ENCODE measurements at regions not wholly inside any gene's neighbourhood (a gene's known extent, or its start where the extent isn't known, plus 50 kb on each side); places are given as distances from the start of the nearest gene placed in this dataset.
"Not testable (repeated sequence)": the region's sequence is repeated elsewhere in the genome, so short reads cannot be mapped to it uniquely, and the experiment has no call there.

DNA sequence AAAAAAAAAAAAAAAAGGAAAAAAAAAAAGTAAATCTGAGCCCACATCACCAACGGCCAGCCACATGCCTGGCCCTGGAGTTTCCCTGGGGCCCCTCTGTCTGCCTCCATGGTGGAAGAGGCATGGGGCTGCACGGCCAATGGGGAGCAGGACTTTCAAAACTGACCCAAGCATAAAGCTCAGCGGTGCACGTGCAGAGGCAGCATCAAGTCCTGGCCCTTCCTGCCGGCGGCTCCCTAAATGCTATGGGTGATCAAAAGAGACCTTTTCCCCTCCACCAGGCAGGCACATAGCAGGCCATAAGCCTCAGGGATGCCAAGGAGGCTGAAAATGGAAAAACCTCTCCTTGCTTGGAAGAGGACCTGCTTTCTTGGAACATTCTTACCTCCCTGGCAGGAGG, 94.3 kb downstream of the OAT start:
- no peak for DNase-seq

DNA sequence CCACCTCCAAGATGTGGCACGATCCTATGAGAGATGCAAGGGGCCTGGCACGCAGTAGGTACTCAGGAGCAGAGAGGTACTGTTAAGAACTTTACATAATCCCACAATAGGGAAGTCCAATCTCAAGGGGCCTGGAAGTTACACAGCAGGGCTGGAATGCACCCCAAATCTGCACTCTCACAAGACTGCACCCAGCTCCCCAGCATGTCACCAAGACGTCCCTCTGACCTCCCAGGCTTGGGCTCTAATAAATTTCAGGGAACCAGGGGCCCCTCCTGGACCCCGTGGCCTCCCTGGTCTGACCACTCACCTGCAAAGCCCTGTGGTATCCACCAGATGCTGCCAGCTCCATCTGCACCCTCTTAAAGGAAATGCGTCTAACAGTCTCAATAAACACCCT, 94.9 kb downstream of the OAT start:
- DNase-seq: no peak

- DNase-seq: no peak
Measured at GRCh38 chr10:124323111-124323725, 95.5 kb downstream of the OAT start.

DNA sequence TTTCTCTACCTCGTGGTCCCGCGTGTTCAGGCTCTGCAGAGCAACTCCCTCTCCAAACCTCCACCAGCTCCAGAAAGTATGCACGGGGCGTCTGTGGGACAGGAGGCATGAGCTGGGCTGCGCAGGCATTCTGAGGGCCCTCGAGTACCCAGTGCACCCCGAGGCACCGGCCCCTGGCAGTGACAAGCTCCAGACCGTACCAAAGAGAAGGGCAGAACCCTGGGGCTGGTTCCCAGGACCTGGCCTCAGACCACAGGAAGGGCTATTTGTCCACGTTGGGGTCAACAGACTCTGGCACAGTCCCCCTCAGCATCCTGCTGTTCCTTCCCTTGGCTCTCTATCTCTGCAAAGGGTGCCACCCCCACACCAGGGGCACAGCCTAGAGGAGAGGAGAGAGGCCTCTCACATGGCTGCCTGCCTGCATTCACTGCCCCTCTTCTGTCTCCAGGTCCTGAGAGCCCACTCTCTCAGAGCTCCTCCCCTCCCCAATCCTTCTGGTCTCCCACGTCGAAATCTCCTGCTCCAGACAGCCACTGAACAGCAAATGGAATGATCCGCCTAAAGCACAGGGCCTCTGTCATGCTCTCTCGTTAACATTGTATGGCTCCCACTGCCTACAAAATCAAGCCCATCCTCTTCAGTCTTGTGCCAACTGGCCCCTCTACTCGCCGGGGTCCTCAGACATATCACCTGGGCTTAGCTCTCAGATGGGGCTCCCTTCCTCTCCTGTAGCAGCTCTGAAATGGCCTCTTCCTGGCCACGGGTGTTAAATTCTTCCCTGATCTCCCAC, 96.3 kb downstream of the OAT start:
- DNase-seq: no peak

- DNase-seq: no peak
Measured at GRCh38 chr10:124321433-124322089, 97.2 kb downstream of the OAT start.

DNA sequence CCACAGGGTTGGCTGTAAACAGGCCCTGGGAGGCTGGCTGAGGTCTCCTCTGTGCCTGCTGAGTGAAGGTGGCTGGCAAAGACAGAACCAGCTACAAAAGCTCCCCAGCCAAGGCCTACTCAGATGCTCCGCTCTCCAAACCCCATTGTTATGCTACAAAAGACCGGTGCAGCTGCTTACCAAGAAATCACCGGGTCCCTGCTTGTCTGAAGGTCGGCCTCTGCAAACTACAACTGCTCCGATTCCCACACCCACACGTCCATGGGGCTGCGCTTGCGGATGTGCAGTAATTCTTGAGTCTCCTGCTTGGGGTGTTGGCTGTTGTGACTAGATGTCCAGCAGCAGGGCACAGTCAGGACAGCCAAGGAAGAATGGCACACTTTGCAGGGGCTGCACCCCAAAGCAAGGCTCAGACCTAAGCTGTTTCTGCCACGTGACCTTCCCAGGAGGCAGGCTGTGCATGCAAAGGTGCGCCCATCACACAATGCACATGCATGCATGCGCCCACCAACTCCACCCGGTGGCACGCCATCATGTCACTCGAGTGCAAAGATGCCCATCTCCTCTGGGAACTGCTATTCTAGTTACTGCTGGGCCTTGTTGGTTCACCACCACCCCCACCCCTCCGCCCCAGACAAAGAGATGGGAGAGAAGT, 97.8 kb downstream of the OAT start:
- DNase-seq: no peak

DNA sequence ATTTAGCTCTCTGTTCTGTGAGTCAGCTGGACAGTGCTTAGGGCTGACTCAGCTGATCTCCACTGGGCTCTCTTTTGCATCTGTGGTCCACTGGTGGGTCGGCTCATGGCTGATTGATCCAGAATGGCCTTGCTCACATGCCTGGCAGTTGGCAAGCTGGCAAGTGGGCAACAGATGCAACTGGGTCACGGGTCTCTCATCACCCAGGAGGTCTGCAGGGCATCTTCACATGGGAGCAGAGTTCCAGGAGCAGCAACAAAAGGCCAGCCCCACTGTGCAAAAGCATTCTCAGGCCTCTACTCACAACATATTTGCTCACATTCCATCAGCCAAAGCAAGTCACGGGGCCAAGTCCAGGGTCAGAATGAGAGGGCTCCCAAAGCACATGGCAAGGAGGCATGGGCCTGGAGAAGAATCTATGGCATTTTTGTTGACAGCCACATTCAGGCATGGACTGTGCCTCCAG, 98.8 kb downstream of the OAT start:
- no peak for DNase-seq

DNA sequence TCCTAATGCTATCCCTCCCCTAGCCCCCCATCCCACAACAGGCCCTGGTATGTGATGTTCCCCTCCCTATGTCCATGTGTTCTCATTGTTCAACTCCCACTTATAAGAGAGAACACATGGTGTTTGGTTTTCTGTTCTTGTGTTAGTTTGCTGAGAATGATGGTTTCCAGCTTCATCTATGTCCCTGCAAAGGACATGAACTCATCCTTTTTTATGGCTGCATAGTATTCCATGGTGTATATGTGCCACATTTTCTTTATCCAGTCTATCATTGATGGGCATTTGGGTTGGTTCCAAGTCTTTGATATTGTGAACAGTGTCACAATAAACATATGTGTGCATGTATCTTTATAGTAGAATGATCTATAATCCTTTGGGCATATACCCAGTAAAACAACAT, 99.2 kb downstream of the OAT start:
- DNase-seq: not testable (repeated sequence)

DNA sequence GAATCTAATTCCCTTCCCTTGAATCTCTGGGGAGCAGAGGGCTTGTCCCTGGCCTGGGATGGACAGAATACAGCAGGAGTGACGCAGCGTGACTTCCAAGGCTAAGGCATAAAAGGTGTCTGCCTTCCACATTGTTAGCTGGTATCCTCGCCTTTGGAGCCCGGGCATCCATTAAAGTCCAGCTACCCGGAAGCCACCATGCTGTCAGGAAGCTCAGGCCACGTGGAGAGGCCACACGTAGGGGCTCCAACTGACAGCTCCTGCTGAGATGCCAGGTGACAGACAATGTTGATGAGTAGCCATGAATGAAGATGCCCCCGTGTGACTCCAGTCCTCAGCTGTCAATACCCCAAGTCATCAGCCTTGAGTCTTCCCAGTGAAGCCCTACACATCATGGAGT, 99.9 kb downstream of the OAT start:
- DNase-seq: no peak

- no peak for DNase-seq
Measured at GRCh38 chr10:124318076-124318475, 100.6 kb downstream of the OAT start.

DNA sequence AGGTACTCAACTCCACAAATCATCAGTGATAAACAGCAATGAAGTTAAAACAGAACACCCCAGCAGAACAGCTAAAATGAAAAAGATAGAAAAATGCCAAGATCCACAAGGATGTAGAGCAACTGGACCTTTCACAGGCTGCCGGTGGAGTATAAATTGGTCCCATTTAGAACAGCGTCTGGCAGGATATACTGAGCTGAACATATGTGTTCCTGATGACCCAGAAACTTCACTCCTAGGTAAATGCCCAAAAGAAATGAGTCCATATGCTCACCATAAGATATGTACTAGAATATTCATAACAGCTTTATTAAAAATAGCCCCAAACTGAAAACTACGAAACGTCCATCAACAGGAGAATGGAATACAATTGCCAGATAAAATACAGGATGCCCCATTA, 102.4 kb downstream of the OAT start:
- DNase-seq: no peak

DNA sequence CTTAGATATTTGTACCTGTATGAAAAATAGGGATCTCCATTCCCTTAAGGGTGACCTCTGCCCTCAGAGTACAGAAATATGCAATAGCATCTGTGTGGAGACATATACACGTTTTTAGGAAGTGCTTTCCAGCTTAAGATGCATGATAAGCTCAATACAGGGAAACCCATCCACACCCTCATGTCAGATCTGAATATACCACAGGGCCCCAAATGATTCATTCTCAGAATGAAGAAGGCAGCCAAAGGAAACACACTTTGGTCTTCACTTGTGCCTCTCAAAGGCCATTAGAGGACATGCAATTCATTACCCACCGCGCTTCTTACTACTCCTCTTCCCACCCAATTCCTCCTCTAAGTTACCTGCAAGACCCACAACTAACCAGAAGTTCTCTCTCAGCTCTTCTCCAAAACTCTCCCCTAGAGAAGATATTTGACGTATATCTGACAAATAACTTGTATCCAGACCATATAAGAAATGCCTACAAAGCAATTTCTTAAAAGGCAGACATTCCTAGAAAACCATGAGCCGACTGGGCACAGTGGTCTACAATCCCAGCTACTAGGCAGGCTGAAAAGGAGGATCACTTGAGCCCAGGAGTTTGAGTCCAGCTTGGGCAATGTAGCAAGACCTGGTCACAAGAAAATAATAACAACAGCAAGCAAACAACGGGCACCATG, 103.0 kb downstream of the OAT start:
- no peak for DNase-seq

- DNase-seq: no peak
Measured at GRCh38 chr10:124313374-124313773, 105.3 kb downstream of the OAT start.

- DNase-seq: no peak
Measured at GRCh38 chr10:124308811-124309210, 109.9 kb downstream of the OAT start.

GRCh38 chr10:124308056-124308645, 110.6 kb downstream of the OAT start:
- DNase-seq: no peak

GRCh38 chr10:124307591-124307990, 111.1 kb downstream of the OAT start:
- no peak for DNase-seq

DNA sequence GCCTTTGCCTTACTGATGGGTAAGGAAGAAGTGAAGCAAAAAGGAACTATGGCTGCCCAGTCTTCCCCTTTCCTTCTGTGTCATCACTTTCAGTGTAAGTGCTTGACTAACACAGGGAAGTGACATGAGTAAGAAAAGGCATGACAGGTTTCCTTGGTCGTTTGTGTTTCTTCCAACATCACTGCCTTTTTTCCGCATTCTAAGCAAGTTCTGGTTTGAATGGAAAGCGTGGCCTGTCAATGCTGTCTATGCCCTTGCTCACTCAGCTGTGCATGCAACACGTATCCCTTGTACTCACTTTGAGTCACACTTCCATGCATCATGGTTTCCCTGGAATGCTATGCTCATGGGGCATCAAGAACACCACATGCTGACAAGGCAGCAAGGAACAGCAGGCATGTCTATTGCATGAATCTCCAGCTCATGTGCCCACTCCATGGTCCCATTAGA, 111.8 kb downstream of the OAT start:
- DNase-seq: no peak

GRCh38 chr10:124306520-124306919, 112.2 kb downstream of the OAT start:
- no peak for DNase-seq

DNA sequence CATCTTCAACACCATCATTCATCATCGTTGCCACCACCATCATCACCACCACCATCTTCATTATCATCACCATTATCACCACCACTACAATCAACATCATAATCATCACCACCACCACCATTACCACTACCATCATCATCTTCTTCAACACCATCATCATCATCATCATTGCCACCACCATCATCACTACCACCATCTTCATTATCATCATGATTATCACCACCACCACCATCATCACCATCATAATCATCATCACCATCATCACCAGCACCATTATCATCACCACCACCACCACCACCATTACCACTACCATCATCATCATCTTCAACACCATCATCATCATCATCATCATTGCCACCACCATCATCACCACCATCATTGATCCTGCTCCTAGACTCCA, 112.7 kb downstream of the OAT start:
- DNase-seq: no peak

GRCh38 chr10:124305131-124305530, 113.6 kb downstream of the OAT start:
- no peak for DNase-seq

DNA sequence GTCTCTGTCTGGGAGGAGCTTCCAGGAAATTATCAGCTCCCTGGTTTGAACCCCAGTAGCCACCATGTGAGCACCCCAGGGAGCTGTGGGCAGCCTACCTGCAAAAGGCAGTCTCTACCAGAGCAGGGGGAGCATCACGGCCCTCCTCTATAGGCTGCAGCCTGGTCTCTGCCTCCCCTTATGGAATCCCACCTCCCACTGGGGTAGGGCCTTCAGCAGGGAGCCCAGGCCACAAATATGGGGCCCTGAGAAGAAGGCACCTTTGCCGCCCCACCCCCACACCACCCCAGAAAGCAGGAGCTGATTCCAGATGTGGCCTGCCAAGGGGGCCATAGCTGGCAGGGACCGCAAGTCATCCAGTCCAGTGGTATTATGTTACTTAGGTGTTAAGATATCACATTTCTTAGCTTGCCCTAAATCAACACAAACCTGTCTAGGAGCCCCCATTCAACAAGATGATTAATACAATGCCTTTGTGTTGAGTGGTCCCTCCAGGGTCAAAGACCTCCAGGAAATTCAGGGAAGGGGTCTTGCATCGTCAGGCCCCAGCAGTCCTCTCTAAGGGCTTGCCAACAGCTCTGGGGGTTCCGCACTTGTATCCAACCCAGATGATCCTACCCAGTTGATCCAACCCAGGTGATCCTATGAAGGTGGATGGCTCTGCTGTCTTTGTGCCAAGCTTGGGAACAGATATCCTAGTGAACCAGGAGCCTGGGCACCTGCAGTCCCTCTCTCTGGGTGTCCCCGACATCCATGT, 114.9 kb downstream of the OAT start:
- DNase-seq: no peak
